ENCODE measurements at regions not wholly inside any gene's neighbourhood (a gene's known extent, or its start where the extent isn't known, plus 50 kb on each side); places are given as distances from the start of the nearest gene placed in this dataset.
"Not testable (repeated sequence)": the region's sequence is repeated elsewhere in the genome, so short reads cannot be mapped to it uniquely, and the experiment has no call there.

DNA sequence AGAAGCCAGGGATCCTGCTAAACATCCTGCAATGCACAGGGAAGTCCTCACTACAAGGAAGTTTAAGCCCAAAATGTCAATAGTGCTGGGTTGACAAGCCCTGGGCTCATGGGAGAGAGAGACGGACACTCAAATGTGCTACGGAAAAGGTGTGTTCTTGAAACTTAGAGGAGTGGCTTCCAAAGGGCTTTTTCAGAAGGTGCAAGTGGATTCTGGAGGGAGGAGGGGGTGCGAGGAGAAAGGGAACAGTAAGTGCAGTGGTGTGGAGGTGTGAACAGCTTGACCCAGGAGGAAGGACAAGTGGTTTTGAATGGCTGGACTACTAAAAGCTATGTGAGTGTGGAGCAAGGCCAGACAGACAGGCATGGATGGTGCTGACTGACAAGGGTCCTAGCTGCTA lies 50.4 kb upstream of the CECR2 start:
- no peak for DNase-seq

DNA sequence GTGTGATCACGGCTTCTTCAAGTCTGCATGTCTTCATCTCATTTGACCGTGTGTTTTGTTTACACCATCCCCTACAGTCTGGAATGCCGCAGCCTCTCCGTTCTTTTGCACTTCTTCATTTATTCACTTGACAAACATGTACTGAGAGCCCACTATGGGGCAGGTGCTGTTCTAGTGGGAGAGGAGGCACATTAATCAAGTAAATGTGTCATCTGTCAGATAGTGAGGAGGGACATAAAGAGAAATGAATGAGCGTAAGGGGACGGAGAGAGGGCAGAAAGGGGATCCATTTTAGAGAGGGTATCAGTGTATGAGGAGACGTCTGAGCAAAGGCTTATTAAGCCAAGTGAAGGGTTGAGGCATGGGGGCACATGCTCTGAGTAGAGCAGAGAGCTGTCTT lies 54.0 kb upstream of the CECR2 start:
- DNase-seq = no peak

DNA sequence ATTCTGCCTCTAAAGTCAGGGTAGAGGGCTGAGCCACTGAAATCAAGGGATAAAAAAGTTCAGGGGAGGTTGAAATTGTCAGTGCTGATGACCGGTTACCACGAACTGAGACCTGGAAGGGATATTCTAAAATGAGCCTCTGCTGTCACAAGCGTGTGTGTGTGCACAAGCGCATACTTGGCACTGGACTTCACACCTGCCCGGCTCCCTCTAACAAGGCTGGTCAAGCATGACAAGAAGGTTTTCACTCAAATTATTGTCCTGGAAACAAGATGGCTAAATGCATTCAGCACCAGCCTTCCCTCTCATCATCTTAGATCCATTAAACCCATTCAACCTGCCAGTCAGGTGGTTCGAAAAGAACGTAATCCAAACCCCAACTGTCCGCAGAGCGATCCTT lies 54.8 kb upstream of the CECR2 start:
- no peak for DNase-seq

DNA sequence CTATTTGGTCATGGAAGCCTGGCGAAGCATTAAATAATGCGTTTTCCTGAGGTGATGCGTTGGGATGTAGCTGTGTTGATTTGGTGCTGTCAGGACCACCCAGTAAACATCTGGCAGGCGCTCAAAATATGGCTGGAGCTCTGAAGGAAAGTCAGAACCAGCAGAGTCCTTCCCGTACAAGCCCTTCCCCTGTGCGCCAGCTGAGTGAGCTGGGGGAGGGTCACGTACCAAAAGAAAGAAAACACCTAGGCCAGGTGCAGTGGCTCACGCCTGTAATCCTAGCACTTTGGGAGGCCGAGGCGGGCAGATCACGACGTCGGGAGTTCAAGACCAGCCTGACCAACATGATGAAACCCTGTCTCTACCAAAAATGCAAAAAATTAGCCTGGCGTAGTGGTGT lies 55.6 kb upstream of the CECR2 start:
- no peak for DNase-seq

DNA sequence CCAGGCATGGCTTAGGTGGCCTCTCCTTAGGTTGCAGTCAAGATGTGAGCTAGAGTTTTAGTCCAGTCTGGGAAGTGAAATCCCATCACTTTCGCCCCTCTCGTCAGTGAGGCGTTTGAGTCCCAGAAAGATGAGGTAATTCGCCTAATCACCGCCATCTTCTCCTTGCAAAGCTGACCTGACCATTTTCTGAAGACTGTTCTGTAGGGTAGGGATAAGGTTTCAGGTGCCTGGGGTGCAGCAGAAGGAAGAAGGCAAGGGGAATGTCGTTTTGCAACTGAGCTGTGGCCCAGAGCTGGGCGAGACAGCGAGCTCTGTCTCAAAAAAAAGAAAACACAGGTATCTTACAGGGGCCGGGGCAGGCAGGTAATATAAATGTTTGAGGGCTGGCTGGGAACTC lies 61.7 kb upstream of the CECR2 start:
- no peak for DNase-seq

DNA sequence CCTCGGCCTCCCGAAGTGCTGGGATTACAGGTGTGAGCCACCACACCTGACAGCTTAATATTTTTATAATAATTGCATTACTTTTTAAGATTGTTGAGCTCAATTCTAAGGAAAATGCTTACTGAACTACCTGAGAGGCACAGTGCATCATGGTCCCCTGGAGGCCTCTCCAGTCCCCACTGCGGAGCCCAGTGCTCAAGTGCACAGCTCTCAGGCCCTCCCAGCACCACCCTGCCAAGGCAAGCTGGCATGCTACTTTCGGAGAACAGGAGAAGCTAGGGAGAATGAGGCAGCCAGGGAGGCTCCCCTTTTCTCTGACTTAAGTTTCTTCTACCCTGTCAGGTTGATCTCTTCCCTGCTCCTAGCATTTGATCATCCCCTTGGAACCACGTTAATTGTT lies 64.2 kb upstream of the CECR2 start:
- DNase-seq = no peak

DNA sequence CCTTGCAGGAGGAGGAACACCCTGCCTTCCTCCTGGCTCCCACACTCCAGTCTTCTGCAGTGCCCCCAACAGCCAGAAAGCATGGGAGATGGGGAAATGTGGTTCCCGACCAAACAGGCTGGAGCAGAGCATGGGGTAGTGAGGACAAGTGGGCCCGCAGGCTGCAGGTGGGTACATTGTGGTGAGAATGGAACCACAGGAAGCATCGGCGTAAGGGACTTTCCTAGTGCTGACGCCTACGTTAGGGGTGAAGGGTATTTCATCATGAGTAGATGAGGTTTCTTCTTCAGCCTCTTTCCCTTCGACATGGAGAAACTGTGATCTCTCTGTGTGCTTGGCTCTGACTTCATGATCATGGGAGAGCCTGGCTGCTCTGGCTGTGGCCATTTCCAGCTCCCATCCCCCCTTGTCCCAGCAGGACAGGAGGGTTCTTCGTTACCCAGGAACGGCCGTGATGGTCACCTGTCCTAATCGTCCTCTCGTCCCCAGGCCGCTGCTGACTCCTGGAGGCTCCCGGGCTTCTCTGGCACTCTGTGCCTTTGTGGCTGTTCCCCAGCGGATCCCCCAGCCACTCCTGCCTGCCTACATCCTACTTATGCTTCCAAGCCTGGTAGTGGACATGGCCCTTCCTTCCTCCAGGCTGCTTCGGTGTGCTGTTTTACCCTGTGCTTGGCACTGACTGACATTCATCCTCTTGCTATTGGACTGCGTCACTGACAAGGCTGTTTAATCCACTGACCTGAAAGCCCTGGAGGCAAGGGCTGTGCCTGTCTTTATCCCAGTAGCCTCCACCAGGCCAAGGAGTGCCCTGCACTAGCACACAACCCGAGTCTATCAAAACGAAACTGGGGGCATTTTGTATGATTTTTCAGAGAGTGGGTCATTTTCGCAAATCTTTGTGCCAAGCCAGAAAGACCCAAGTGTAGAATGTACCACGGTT lies 65.2 kb upstream of the CECR2 start:
- DNase-seq = peak; percentile 69 to 96

DNA sequence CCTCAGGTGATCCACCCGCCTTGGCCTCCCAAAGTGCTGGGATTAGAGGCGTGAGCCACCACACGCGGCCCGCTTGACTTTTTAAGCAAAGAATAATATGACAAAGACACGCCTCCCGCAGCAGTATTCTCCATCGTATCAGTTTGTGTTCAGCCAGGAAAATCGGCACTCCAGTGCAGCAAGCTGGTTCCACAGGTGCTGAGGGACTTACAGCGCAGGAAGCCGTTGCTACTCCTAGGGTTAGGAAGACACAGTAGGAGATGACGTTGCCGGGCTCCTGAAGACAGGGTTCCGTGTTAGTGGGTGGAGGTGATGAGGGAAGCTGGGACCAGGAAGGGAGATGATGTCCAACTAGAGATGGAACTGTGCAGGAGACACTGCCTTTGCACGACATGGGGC lies 65.8 kb upstream of the CECR2 start:
- DNase-seq = no peak

DNA sequence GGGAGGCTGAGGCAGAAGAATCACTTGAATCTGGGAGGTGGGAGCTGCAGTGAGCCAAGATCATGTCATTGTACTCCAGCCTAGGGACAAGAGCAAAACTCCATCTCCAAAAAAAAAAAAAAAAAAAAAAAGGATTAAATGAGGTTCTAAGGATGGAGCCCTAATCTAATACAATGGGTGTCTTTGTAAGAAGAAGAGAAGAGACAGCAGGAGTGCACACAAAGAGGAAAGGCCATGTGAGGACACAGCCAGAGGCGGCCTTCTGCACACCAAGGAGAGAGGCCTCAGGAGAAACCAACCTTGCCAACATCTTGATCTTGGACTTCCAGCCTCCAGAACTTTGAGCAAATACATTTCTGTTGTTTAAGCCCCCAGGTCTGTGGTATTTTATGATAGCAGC lies 66.6 kb upstream of the CECR2 start:
- DNase-seq = no peak

DNA sequence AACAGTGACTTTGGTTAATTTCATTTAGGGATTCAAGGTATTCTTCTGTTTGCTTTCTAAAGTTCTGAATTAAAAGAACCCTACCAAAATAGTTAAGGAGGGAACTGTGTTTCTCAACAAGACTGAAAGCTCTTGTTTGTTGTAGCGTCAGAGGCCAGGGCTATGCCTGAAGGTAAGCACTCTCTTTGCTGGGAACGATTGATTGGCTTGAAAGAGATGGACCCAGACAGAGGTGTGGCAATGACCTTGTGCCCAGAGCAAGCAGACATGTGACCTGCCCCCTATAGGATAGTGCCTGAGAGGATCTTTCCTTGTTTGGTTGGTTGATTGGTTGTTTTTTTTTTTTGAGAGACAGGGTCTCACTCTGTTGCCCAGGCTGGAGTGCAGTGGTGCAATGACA lies 68.3 kb upstream of the CECR2 start:
- DNase-seq = no peak

DNA sequence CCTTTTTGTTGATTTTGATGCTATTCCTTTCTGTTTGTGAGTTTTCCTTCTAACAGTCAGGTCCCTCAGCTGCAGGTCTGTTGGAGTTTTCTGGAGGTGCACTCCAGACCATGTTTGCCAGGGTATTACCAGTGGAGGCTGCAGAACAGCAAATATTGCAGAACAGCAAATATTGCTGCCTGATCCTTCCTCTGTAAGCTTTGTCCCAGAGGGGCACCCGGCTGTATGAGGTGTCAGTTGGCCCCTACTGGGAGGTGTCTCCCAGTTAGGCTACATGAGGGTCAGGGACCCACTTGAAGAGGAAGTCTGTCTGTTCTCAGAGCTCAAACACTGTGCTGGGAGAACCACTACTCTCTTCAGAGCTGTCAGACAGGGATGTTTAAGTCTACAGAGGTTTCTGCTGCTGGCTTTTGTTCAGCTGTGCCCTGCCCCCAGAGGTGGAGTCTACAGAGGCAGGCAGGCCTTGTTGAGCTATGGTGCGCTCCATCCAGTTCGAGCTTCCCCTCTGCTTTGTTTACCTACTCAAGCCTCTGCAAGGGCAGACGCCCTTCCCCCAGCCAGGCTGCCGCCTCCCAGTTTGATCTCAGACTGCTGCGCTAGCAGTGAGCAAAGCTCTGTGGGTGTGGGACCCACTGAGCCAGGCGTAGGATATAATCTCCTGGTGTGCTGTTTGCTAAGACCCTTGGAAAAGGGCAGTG lies 70.3 kb upstream of the CECR2 start:
- DNase-seq = not testable (repeated sequence)

DNA sequence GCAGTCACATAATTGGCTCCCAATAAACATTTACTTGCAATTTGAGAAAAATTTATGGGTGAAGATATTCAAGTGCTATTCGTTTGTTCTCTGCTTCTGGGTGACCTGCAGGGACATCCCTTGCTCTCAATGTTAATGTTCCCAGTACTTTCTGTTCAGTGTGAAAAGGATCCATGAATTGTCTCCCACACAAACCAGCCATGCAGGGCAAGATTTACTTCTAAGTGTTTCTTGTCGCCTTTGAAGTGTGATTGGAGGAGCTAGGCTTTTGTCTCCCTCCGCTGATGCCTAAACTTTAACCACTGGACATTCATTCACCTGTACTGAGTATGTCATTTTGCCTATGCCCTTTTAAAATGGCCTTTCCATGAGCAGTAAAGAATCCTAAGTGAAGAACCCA lies 66.4 kb upstream of the ADA2 start:
- DNase-seq = no peak

DNA sequence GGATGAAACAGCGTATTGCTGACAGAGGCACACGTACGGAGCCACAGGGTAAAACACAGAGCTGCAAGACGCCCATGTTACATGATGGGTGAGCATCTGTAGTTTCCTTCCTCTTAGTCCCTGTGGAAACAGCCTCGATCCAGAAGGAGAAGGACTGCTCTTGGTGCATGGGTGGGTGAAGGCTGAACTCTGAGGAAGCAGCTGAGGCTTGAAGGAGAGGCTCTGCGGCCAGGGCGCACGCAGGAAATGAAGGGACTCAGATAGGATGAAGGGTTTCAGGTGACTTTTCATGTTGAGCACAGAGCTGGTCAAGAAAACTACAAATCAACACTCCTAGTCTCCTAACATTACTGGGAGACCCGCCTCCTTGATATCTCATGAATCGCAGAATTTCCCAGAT lies 65.7 kb upstream of the ADA2 start:
- DNase-seq = peak in 1 of 2 donors; percentile 47

DNA sequence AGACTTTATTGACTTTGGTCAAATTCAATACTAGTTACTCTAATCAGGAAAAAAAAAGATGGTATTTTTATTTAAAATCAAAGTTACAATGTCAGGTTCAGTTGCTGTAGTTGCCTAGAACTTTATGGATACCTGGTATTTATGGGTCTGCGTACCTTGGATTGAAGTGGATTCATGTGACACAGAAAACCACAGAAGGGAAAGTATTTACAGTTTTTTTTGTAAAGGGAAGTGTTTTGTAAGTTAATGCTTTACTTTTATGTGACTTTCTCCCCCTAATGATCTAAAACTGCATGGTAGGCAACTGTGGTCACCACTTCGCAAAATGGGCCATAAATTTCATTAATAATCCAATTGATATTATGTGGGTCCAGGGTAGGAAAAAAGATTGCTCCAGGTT lies 65.2 kb upstream of the ADA2 start:
- no peak for DNase-seq

DNA sequence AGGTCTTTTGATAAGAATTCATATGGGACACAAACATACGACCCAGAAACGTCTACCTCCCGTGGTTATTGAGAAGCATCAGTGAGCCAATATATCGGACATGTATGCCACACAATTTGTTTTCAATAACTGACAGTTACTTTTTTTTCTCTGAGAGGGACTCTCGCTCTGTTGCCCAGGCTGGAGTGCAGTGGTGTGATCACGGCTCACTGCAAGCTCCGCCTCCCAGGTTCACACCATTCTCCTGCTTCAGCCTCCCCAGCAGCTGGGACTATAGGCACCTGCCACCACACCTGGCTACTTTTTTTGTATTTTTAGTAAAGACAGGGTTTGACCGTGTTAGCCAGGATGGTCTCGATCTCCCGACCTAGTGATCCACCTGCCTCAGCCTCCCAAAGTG lies 64.6 kb upstream of the ADA2 start:
- DNase-seq = not testable (repeated sequence)

DNA sequence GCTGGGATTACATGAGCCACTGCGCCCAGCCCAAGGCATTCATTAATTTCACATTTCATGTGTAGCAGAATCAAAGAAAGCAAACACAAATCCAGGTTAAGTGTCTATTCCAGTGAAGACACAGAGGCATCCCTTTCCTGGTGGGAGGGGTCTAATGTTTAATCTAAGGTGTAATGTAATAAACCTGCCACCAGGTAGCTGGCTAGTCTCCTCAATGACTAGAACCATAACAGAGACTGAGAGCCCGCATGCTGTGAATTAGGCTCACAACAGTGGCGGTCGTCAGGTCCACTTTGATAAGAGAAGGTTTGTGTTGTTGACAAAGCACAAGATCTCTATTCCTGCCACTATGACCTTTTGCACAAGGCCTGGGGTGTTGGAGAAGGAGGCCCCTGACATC lies 64.2 kb upstream of the ADA2 start:
- no peak for DNase-seq

DNA sequence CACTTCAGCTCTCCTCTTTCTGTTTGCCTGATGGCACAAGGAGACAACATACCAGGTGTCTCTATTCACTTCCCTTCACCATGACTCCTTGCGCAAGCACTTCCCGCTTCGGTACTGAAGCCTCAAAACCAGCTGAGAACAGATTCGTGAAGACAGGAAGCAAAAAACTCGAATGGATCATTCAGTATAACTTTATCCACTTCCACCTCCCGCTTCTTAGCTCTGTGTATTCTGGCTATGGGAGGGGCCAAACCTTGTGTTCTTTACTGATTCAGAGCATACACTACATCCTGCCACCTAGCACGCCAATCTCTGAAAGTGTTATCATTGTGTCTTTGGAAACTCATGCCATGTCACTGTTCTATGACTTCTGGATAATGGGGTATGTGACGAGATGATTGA lies 62.2 kb upstream of the ADA2 start:
- peak; percentile 25 to 32 for DNase-seq

DNA sequence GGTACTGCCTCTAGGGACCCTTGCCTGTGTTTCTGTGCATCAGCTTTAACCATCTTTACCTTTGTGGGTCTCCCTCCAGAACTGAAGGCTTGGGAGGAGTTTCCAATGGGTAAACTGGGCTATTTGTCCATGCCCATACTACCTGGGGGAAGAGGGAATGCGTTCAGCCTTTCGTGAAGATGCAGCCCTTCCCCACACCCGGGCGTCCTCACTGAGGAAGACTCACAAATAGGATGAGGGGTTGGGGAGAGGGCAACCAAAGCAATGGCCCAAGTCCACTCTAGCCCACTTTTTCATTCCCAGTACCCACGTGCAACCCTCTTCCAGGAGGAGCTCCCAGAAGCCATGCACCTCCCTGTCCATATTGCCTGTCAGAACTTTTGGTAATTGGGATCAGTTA lies 61.8 kb upstream of the ADA2 start:
- no peak for DNase-seq

DNA sequence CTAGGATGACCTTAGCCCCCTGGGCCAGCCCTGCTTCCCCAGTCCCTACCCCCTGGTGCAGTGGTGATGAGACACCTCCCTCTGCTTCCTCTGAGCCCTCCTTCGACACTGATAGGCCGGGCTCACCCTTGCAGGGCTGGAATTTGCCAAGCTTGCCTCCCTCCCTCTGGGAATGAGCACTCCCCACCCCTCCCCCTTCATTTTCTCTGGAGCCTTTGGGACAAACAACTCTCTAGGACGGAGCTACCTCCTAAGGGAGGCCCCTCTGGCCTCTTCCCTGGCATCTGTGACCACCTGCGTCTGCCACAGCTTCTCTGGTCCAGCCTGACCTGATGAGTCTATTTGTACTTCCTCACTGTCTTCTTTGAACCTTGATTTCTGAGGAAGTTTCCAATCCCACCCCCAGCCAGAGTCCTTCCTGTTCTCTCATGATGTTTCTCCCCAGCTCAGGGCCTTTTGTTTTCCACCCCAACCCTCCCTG lies 53.3 kb upstream of the ADA2 start:
- peak in 1 of 2 donors; percentile 27 for DNase-seq

DNA sequence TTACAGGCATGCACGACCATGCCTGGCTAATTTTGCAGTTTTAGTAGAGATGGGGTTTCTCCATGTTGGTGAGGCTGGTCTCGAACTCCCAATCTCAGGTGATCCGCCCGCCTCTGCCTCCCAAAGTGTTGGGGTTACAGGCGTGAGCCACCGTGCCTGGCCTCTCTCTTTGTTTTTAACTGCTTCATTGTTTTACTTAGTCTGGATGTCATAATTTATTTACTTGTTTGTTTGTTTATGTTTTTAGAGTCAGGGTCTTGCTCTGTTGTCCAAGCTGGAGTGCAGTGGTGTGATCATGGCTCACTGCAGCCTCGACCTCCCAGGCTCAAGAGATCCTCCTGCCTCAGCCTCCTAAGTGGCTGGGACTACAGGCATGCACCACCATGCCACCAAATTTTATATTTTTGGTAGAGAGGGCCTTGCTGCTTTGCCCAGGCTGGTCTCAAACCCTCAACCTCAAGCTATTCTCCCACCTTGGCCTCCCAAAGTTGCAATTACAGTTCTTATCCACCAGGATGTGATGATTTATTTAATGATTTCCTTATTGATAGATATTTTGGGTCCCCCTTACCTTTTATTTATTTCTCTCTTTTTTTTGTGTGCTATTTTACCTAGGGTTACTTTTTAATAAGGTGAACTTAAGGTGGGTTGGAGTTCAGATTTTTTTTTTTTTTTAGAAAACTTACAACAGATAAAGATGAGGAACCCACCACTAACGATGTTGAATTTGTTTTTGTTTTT lies 52.6 kb upstream of the ADA2 start:
- no peak for DNase-seq

DNA sequence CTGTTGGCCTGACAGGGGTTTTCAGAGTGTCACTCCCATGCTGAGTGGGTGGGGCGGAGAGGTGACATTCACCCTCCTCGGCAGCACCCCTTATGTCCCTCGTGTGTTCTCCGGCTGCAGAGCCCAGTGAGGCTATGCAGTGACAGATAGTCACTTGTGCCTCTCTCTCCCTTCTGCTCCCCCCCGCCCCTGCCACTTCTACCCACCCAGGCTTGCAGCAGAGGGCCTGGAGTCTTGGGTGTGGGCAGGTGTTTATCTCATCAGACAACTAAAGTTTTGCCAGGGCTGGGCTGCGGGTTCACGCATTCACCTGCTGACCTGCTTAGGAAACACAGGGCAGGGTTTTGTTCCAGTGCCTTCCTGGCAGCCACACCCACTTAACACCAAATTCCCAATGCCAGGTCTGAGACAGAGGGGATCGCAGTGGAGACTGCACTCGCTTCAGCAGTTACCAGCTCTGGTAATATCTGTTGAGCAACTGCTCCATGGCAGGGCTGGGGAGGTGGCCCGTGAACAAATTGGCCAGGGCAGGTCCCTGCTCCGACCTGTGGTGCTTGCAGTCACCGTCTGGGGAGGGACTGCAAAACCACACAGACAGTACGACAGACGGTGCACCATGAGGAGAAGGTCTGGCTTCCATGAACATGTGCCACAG lies 50.5 kb upstream of the ADA2 start:
- DNase-seq = no peak

DNA sequence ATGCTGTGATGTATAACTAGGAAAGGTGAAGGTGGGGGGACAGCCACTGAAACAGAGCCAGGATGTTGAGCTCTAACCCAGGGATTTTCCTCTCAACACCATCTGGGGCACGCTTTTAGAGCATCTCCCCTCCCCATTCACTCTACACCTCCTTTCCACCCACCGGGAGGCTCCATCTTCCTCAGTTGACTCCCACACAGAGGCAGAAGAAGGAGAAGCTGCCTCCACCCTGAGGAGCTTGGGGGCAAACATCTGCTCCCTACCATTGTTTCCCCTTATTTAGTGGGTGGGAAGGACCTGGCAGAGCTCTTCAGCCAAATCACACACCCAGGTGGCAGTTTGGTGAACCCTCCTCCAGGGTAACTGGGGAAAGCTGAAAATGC lies 50.0 kb upstream of the ADA2 start:
- DNase-seq = no peak

Data from inflammatory macrophage treated with lipopolysaccharide for 1 hour (primary cell).